SU-DHL-6 (cell line): ENCODE measurements at regions not wholly inside any gene's neighbourhood (a gene's known extent, or its start where the extent isn't known, plus 50 kb on each side); places are given as distances from the start of the nearest gene placed in this dataset.

Source experiments
- CTCF ChIP-seq: fragments of 200-600 bp; sonication (generic); IDR thresholded peaks from one replicate; pipeline ENCODE4 v1.5.1; 2017; ENCODE audit warnings: antibody characterized with exemption, mild to moderate bottlenecking, low read length, moderate library complexity; ENCODE audit not compliant: insufficient read depth, poor library complexity, severe bottlenecking
- EZH2phosphoT487 ChIP-seq: fragments of 200-600 bp; sonication (generic), shearing (Covaris generic); conservative IDR thresholded peaks from 2 replicates; pipeline ENCODE4 v1.6.1; 2018; ENCODE audit warnings: mild to moderate bottlenecking, antibody characterized with exemption, low read length, moderate library complexity, mixed read lengths

- TF ChIP-seq CTCF (no peak), EZH2phosphoT487 (no peak)
Measured at GRCh38 chr16:63890723-63891122, 1231.1 kb downstream of the CDH11 start.
